ENCODE measurements at regions not wholly inside any gene's neighbourhood (a gene's known extent, or its start where the extent isn't known, plus 50 kb on each side); places are given as distances from the start of the nearest gene placed in this dataset.

DNA sequence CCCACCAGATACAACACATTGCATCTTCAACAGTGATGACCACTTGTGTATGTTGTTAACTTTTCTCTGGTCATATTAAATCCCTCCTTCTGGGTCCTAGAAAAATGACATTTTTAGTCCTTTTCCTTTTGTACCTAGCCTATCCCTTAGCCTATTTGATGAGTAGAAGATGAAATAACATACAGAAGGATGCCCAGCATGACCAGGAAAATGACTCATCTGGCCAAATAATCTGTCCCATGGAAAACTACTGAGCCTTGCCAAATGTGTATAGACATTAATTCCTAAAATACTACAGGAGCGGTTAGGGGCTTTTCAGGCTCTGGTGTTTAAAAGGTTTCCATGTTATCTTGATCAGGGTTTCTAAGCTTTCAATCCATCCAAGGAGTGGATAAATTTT, 129.0 kb upstream of the KCNIP4 start:
- TF ChIP-seq, protein P1, sequence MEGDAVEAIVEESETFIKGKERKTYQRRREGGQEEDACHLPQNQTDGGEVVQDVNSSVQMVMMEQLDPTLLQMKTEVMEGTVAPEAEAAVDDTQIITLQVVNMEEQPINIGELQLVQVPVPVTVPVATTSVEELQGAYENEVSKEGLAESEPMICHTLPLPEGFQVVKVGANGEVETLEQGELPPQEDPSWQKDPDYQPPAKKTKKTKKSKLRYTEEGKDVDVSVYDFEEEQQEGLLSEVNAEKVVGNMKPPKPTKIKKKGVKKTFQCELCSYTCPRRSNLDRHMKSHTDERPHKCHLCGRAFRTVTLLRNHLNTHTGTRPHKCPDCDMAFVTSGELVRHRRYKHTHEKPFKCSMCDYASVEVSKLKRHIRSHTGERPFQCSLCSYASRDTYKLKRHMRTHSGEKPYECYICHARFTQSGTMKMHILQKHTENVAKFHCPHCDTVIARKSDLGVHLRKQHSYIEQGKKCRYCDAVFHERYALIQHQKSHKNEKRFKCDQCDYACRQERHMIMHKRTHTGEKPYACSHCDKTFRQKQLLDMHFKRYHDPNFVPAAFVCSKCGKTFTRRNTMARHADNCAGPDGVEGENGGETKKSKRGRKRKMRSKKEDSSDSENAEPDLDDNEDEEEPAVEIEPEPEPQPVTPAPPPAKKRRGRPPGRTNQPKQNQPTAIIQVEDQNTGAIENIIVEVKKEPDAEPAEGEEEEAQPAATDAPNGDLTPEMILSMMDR (IDR thresholded peaks at IDR 0.05; ENCODE audit: insufficient read depth, low read depth, low read length): no peak
- TF ChIP-seq EZH2 (IDR thresholded peaks at IDR 0.05; ENCODE audit: insufficient read depth, low read length): no peak

All from astrocyte (in vitro differentiated cells and primary cell).